ENCODE measurements at regions not wholly inside any gene's neighbourhood (a gene's known extent, or its start where the extent isn't known, plus 50 kb on each side); places are given as distances from the start of the nearest gene placed in this dataset.

GRCh38 chr13:44169018-44169911 is 204.4 kb upstream of the SERP2 start:
- WGBS, 3 donors, result 77 to 93% (median 88%) methylated on average over 2 of the region's 2 CpGs
- H3K27ac ChIP-seq (ENCODE audit: low read depth in 1 of 3, low read length in 2 of 3), result no peak overlapping the region

GRCh38 chr13:44170731-44171130 is 202.9 kb upstream of the SERP2 start:
- FAIRE-seq (no peak), DNase-seq (no peak)
- no peaks in the 10 kb centered on the region for H3K27me3 ChIP-seq (ENCODE audit: control insufficient read depth in 3 of 3, insufficient read depth in 3 of 3, low read length in 3 of 3)
- no peaks in the 10 kb centered on the region for H3K9me3 ChIP-seq (ENCODE audit: control insufficient read depth in 2 of 2, insufficient read depth in 1 of 2, low read depth in 1 of 2, low read length in 1 of 2)
- H3K4me3 ChIP-seq (ENCODE audit: low read depth in 1 of 3, low read length in 3 of 3), result no peak overlapping the region
- H3K36me3 ChIP-seq (ENCODE audit: control insufficient read depth in 3 of 3, insufficient read depth in 2 of 3, low read depth in 1 of 3, low read length in 3 of 3), result no peaks in the 10 kb centered on the region
- 89 to 95% (median 90%) methylated on average over 1 of the region's 1 CpG for WGBS, 3 donors
- no peak overlapping the region for H3K27ac ChIP-seq (ENCODE audit: low read depth in 1 of 3, low read length in 2 of 3)
- peaks cover 0 to 13% (median 0%) of the 10 kb centered on the region in 3 donors for H3K4me1 ChIP-seq (ENCODE audit: control insufficient read depth in 3 of 3, insufficient read depth in 2 of 3, low read depth in 1 of 3, low read length in 2 of 3)

More at GRCh38 chr13:44169018-44169911, 204.4 kb upstream of the SERP2 start:
- no peaks in the 10 kb centered on the region for H3K9me3 ChIP-seq (ENCODE audit: control insufficient read depth in 2 of 2, insufficient read depth in 1 of 2, low read depth in 1 of 2, low read length in 1 of 2)
- FAIRE-seq (peak; percentile 15), DNase-seq (no peak)
- H3K36me3 ChIP-seq (ENCODE audit: control insufficient read depth in 3 of 3, insufficient read depth in 2 of 3, low read depth in 1 of 3, low read length in 3 of 3), result no peaks in the 10 kb centered on the region
- no peaks in the 10 kb centered on the region for H3K27me3 ChIP-seq (ENCODE audit: control insufficient read depth in 3 of 3, insufficient read depth in 3 of 3, low read length in 3 of 3)
- no peak overlapping the region for H3K4me3 ChIP-seq (ENCODE audit: low read depth in 1 of 3, low read length in 3 of 3)
- H3K4me1 ChIP-seq (ENCODE audit: control insufficient read depth in 3 of 3, insufficient read depth in 2 of 3, low read depth in 1 of 3, low read length in 2 of 3), result peaks cover 0 to 2% (median 0%) of the 10 kb centered on the region in 3 donors

- Histone ChIP-seq H3K36me3 (ENCODE audit: control insufficient read depth in 3 of 3, insufficient read depth in 2 of 3, low read depth in 1 of 3, low read length in 3 of 3) (no peaks in the 10 kb centered on the region), H3K4me1 (ENCODE audit: control insufficient read depth in 3 of 3, insufficient read depth in 2 of 3, low read depth in 1 of 3, low read length in 2 of 3) (peaks cover 0 to 13% (median 0%) of the 10 kb centered on the region in 3 donors), H3K27ac (ENCODE audit: low read depth in 1 of 3, low read length in 2 of 3) (no peak overlapping the region), H3K27me3 (ENCODE audit: control insufficient read depth in 3 of 3, insufficient read depth in 3 of 3, low read length in 3 of 3) (no peaks in the 10 kb centered on the region), H3K4me3 (ENCODE audit: low read depth in 1 of 3, low read length in 3 of 3) (no peak overlapping the region), H3K9me3 (ENCODE audit: control insufficient read depth in 2 of 2, insufficient read depth in 1 of 2, low read depth in 1 of 2, low read length in 1 of 2) (no peaks in the 10 kb centered on the region)
- 82 to 90% (median 86%) methylated on average over 1 of the region's 1 CpG for WGBS, 3 donors
- FAIRE-seq (no peak), DNase-seq (no peak)
These were observed 202.5 kb upstream of the SERP2 start for GRCh38 chr13:44171156-44171555.

- FAIRE-seq (no peak), DNase-seq (no peak)
- peaks cover 0 to 13% (median 0%) of the 10 kb centered on the region in 3 donors for H3K4me1 ChIP-seq (ENCODE audit: control insufficient read depth in 3 of 3, insufficient read depth in 2 of 3, low read depth in 1 of 3, low read length in 2 of 3)
- H3K9me3 ChIP-seq (ENCODE audit: control insufficient read depth in 2 of 2, insufficient read depth in 1 of 2, low read depth in 1 of 2, low read length in 1 of 2), result no peaks in the 10 kb centered on the region
- H3K36me3 ChIP-seq (ENCODE audit: control insufficient read depth in 3 of 3, insufficient read depth in 2 of 3, low read depth in 1 of 3, low read length in 3 of 3), result no peaks in the 10 kb centered on the region
- no peaks in the 10 kb centered on the region for H3K27me3 ChIP-seq (ENCODE audit: control insufficient read depth in 3 of 3, insufficient read depth in 3 of 3, low read length in 3 of 3)
- H3K4me3 ChIP-seq (ENCODE audit: low read depth in 1 of 3, low read length in 3 of 3), result no peak overlapping the region
- no peak overlapping the region for H3K27ac ChIP-seq (ENCODE audit: low read depth in 1 of 3, low read length in 2 of 3)
These were observed 201.8 kb upstream of the SERP2 start for GRCh38 chr13:44171861-44172260.

GRCh38 chr13:44172281-44172810 is 201.3 kb upstream of the SERP2 start:
- no peak for DNase-seq
- Histone ChIP-seq H3K4me3 (ENCODE audit: low read depth in 1 of 3, low read length in 3 of 3) (no peak overlapping the region), H3K27me3 (ENCODE audit: control insufficient read depth in 3 of 3, insufficient read depth in 3 of 3, low read length in 3 of 3) (no peaks in the 10 kb centered on the region), H3K36me3 (ENCODE audit: control insufficient read depth in 3 of 3, insufficient read depth in 2 of 3, low read depth in 1 of 3, low read length in 3 of 3) (no peaks in the 10 kb centered on the region), H3K9me3 (ENCODE audit: control insufficient read depth in 2 of 2, insufficient read depth in 1 of 2, low read depth in 1 of 2, low read length in 1 of 2) (no peaks in the 10 kb centered on the region), H3K4me1 (ENCODE audit: control insufficient read depth in 3 of 3, insufficient read depth in 2 of 3, low read depth in 1 of 3, low read length in 2 of 3) (peaks cover 0 to 13% (median 0%) of the 10 kb centered on the region in 3 donors), H3K27ac (ENCODE audit: low read depth in 1 of 3, low read length in 2 of 3) (no peak overlapping the region)
- WGBS, 3 donors, result 82 to 86% (median 85%) methylated on average over 4 of the region's 4 CpGs
- FAIRE-seq, result no peak

GRCh38 chr13:44174769-44175425 is 198.7 kb upstream of the SERP2 start:
- 59 to 68% (median 68%) methylated on average over 3 of the region's 3 CpGs for WGBS, 3 donors
- H3K9me3 ChIP-seq (ENCODE audit: control insufficient read depth in 2 of 2, insufficient read depth in 1 of 2, low read depth in 1 of 2, low read length in 1 of 2), result no peaks in the 10 kb centered on the region
- no peak overlapping the region for H3K4me3 ChIP-seq (ENCODE audit: low read depth in 1 of 3, low read length in 3 of 3)
- FAIRE-seq (no peak), DNase-seq (peak; percentile 34 to 58)
- H3K27ac ChIP-seq (ENCODE audit: low read depth in 1 of 3, low read length in 2 of 3), result peak overlapping the region in 1 of 3 donors; percentile 13
- H3K27me3 ChIP-seq (ENCODE audit: control insufficient read depth in 3 of 3, insufficient read depth in 3 of 3, low read length in 3 of 3), result no peaks in the 10 kb centered on the region
- H3K36me3 ChIP-seq (ENCODE audit: control insufficient read depth in 3 of 3, insufficient read depth in 2 of 3, low read depth in 1 of 3, low read length in 3 of 3), result no peaks in the 10 kb centered on the region
- H3K4me1 ChIP-seq (ENCODE audit: control insufficient read depth in 3 of 3, insufficient read depth in 2 of 3, low read depth in 1 of 3, low read length in 2 of 3), result peaks cover 0 to 13% (median 0%) of the 10 kb centered on the region in 3 donors

- Histone ChIP-seq H3K27me3 (ENCODE audit: control insufficient read depth in 3 of 3, insufficient read depth in 3 of 3, low read length in 3 of 3) (no peaks in the 10 kb centered on the region), H3K4me1 (ENCODE audit: control insufficient read depth in 3 of 3, insufficient read depth in 2 of 3, low read depth in 1 of 3, low read length in 2 of 3) (peaks cover 0 to 13% (median 0%) of the 10 kb centered on the region in 3 donors), H3K9me3 (ENCODE audit: control insufficient read depth in 2 of 2, insufficient read depth in 1 of 2, low read depth in 1 of 2, low read length in 1 of 2) (no peaks in the 10 kb centered on the region), H3K4me3 (ENCODE audit: low read depth in 1 of 3, low read length in 3 of 3) (no peak overlapping the region), H3K36me3 (ENCODE audit: control insufficient read depth in 3 of 3, insufficient read depth in 2 of 3, low read depth in 1 of 3, low read length in 3 of 3) (no peaks in the 10 kb centered on the region), H3K27ac (ENCODE audit: low read depth in 1 of 3, low read length in 2 of 3) (no peak overlapping the region)
- no peak for FAIRE-seq
- WGBS, 3 donors, result no CpG with 5 or more reads among the region's 1 CpG
- no peak for DNase-seq
These were observed 197.5 kb upstream of the SERP2 start for GRCh38 chr13:44176173-44176572.

- no peaks in the 10 kb centered on the region for H3K9me3 ChIP-seq (ENCODE audit: control insufficient read depth in 2 of 2, insufficient read depth in 1 of 2, low read depth in 1 of 2, low read length in 1 of 2)
- H3K36me3 ChIP-seq (ENCODE audit: control insufficient read depth in 3 of 3, insufficient read depth in 2 of 3, low read depth in 1 of 3, low read length in 3 of 3), result no peaks in the 10 kb centered on the region
- 89 to 95% (median 95%) methylated on average over 8 of the region's 8 CpGs for WGBS, 3 donors
- H3K4me3 ChIP-seq (ENCODE audit: low read depth in 1 of 3, low read length in 3 of 3), result no peak overlapping the region
- H3K4me1 ChIP-seq (ENCODE audit: control insufficient read depth in 3 of 3, insufficient read depth in 2 of 3, low read depth in 1 of 3, low read length in 2 of 3), result no peaks in the 10 kb centered on the region
- H3K27ac ChIP-seq (ENCODE audit: low read depth in 1 of 3, low read length in 2 of 3), result no peak overlapping the region
- H3K27me3 ChIP-seq (ENCODE audit: control insufficient read depth in 3 of 3, insufficient read depth in 3 of 3, low read length in 3 of 3), result no peaks in the 10 kb centered on the region
- DNase-seq (no peak), FAIRE-seq (no peak)
These were observed 192.6 kb upstream of the SERP2 start for GRCh38 chr13:44180876-44181536.
